Non-pigmented ciliary epithelial cell (primary cell): ENCODE measurements at regions not wholly inside any gene's neighbourhood (a gene's known extent, or its start where the extent isn't known, plus 50 kb on each side); places are given as distances from the start of the nearest gene placed in this dataset.

ENCODE experiments used
- DNase-seq: peaks from one replicate; pipeline ENCODE4 v3.0.0-alpha.2; 2010; ENCODE audit warnings: low read depth

DNA sequence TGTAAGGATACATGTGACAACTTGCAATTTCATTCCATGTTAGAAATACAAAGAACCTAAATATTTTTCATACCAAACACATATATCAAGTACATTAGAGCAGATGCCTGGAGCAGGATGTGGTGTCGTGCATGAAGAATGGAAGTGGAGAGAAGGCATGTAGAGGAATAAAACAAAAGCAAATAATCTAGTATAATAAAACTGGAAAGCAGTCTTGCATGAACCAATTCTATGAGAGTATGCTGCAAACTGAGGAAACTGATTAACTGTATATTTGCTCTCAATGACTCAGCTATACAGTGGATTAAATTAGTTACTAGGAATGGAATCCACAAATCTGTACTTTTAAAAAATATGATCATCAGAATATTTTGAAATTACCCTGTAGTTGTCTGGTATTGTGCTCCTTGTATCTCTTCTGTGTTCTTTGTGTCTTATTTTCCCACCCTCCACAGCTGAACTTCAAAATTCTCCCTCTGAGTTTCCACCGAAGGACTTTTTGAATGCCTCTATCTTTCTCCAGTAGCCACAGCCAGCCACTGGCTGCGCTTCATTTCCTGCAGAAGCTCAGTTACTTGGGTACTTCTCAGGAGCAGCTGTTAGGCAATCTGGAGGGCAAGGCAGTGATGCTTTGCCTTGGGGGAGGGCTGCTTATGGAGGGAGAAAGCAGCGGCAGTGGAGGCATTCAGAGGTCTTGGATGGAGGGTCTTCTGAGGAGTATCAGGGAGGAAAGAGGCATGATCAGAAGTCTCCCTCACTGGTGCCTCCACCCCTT lies 608.0 kb downstream of the BRINP1 start:
- DNase-seq = no peak

DNA sequence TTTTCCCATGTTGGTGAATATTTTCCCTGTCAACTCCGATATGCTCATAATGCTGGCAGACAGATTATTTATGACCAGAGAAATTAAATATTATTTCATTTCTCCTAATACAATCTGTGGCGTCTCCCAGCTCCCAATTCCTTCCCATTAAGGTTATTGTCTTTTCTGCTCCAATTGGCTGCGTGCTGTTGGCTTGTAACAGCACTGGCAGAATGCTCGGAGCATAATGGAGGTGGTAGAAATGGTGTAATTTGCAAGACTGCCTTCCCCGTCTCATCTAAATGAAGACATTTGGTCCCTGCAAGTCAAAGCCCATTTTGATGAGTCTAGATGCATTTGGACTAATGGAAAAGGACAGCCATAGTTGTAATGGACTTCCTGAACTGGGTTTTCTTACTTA lies 601.7 kb downstream of the BRINP1 start:
- no peak for DNase-seq

DNA sequence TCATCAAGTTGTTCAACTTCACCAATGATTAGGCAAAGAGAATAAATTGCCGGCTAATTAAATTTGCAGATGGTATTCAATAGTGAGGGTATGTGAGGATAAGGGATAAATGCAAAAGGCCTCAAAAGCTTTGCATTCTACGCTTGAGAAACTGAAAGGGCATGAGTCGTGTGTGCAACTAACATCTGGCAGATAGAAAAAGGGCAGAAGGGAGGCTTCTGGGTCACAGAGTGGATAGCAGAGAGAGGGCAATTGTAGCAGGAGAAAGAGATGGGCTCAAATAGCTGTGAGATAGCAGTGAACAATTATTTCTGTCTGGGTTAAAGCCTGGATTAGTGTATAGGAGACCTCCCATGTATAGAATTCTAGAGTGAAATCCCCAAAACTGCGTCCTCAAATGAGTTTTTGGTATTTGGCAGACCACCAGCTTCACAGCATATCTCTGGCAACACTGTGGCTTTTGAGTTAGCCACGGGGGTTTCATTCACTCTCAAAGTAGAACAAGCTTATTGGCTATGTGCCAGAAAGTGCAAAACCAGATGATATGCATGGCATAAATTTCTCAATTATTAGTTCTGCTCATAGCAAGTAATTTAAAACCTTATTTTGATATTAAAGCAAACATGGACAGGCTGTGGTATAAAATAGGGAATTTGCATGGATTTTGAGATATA lies 586.3 kb downstream of the BRINP1 start:
- no peak for DNase-seq

- DNase-seq = no peak
These were observed 585.2 kb downstream of the BRINP1 start for GRCh38 chr9:118784033-118784432.

DNA sequence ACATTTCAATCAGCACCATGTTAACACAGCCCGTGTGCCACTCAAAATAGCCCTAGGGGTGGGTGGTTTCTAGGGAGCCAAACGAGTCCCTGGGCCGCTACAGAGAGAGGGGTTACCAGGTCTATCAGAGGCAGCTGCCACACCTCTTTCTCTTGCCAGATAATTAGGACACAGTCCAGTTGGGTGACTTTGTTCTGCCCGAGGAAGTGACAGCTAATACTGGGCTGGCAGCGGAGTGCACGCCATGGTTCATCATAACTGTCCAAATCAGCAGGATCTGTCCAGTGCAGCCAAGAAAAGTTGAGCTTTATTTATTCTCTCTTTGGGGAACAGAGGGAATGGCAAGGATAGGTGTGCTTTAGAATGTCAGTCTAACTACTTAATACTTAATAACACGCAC lies 583.8 kb downstream of the BRINP1 start:
- DNase-seq = no peak

GRCh38 chr9:118786877-118787276 lies 582.4 kb downstream of the BRINP1 start:
- DNase-seq = no peak

GRCh38 chr9:118809160-118809625 lies 560.0 kb downstream of the BRINP1 start:
- DNase-seq = no peak

DNA sequence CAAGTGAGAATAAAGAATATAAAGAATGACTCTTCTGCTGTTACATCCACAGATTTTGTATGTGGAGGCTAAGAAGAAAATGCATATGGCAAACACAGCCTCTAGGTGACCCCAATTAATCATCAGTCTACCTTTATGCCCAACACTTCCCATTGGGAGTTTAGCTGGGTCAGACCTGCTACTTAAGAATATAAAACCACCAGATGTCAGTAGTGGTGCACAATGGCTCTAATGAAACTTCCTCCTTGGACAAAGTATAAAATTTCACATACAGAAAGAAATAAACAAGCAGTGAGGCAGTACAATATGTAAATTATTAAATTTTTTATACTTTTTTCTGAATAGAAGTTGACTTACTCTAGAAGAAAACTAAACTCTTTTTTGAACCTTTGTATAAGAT lies 539.9 kb downstream of the BRINP1 start:
- DNase-seq = peak; percentile 2

GRCh38 chr9:118832371-118832770 lies 536.9 kb downstream of the BRINP1 start:
- no peak for DNase-seq

DNA sequence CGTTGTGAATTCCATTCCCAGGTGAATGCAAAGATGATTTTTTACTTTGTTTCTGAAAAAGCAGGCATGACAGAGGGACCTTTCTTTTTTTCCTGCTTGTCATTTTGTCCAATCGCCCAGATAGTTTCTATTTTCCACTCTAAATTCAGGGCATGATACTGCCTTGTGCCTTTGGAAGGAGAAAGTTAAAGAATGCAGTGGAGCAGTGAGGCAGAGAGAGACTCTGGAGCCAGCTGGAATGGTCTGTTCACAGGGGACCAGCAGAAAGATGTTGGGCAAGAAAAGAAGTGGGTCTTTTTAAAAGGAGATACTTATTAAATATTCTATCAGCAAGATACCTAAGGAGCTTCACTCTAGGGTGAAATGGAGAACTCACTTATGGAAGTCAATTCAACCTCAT lies 532.3 kb downstream of the BRINP1 start:
- no peak for DNase-seq

- DNase-seq = no peak
These were observed 497.7 kb downstream of the BRINP1 start for GRCh38 chr9:118871531-118871930.

DNA sequence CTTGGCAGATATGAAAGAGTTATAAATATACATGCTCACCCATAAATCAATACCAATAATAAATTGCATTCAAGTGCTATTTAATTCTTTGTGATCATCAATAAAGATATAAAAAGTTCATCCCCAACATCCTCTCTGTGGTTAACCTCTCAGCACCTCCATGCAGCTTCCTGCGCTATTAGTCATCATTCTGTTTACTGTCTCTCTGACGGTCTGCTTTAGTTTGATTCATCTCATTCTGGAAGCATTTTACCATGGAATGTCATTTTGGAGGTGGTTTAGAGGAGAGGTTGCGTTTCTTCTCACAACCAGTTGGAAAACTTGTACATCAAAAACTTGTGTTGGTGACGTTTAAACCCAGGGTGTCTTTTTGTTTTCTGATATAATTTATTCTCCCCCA lies 486.6 kb downstream of the BRINP1 start:
- DNase-seq = peak; percentile 37

- no peak for DNase-seq
These were observed 485.8 kb downstream of the BRINP1 start for GRCh38 chr9:118883411-118883810.

DNA sequence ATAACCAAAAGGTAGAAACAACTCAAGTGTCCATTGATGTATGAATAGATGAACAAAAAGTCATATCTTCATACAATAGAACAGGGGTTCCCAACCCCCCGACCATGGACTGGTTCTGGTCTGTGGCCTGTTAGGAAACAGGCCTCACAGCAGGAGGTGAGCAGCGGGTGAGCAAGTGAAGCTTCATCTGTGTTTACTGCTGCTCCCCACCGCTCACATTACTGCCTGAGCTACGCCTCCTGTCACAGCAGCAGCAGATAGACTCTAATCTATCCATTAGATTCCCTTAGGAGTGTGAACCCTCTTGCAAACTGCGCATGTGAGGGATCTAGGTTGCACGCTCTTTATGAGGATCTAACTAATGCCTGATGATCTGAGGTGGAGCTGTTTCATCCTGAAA lies 478.0 kb downstream of the BRINP1 start:
- DNase-seq = no peak

DNA sequence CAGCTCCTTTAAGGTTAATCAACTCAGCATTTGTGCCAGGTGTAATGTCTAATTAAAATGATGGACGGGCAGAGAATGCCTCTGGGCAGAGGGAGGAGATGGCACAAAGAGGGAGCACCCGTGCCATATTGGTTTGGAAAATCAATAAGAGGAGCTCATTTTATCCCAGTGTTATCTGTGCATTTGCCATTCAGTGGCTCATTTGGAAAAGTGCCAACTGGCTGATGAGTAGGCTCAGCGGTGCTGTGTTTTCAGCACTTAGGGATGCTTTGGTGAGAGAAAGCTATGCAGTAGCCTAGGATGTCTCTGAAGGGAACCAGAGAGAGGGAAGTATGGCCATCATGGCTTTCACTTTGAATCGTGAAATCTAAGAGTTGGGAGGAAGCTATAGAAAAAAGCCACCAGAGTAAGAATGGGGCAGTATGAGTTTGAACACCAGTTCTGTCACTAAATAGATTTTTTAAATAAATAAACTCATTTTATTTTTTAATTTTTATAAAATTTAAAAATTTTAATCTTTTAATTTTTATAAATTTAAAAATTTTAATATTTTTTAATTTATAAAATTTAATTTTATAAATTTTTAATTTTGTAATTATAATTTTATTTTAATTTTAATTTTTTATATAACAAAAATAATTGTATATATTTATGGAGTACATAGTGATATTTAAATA lies 472.8 kb downstream of the BRINP1 start:
- DNase-seq = no peak

GRCh38 chr9:118918180-118918579 lies 451.1 kb downstream of the BRINP1 start:
- DNase-seq = no peak

DNA sequence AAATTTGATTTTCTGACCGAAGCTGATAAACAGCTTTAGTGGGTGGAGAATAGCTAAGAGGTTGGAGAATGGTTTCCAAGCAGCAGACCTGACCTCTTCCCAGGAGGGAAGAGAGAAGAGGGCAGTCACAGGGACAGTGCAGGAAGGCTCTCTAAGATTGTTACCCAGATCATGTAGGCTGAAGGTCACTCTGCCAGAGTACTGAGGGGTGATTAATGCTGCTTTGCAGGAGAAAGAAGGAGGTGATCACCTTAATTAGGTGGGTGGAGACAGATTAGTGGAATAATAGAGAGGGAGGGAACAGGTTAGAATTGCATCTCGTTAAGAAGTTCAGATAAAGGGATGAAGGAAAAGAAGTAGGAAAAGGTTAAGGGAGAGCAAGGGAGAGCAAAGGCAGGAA lies 440.5 kb downstream of the BRINP1 start:
- DNase-seq = no peak

DNA sequence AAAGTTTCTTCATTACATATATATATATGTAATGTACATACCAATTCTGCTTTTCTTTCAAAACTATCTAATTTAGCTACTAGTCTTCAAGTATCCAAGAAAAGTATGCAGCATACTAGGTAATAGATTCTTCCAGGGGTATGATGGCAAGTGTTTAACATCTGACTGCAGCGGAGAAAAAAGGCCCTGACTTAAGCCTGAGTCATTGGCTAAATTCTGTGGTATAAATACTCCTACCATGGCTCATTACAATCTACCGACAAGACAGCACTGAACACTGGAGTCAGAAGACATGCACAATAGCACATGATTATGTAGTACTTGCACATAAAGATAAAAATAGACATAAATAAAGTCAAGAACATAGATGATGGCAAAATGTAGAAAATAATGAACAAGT lies 439.9 kb downstream of the BRINP1 start:
- DNase-seq = peak; percentile 71

GRCh38 chr9:118931941-118932340 lies 437.3 kb downstream of the BRINP1 start:
- DNase-seq = no peak

DNA sequence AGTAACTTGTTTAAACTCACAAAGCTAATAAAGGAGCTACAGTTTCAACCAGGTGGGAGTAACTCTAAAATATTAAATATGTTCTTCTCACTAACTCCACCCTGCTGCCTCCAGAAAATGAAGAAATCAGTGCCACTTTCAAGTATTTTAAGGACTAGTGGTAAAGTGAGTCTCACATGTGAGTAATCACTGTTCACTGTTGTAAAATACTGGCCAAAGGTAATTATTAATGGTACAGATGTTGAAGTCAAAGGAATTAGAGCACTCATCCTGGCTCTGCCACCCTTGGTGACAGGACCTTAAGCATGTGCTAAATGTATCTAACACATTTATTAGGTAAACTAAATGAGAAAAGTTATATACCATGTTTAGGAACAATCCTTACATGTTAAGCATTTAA lies 430.7 kb downstream of the BRINP1 start:
- DNase-seq = no peak

DNA sequence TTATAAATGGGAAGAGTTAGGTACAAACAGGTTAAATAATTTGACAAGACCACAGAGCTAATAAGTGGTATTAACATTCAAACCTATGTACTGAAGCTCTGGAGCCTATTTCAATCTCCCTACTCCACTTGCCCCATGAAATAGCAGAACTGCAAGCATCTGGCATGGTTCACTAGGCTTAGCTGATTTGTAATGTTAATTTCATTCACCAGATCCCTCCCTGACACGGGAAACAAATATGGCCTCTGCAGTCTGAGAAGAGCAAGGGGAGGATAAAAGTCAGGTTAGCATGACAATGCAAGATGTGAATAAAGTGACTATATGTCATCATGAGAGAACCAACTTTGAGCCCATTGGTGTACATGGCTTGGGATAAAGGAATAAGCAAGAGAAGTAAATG lies 428.8 kb downstream of the BRINP1 start:
- DNase-seq = no peak

GRCh38 chr9:118946669-118947068 lies 422.6 kb downstream of the BRINP1 start:
- no peak for DNase-seq

- no peak for DNase-seq
These were observed 414.4 kb downstream of the BRINP1 start for GRCh38 chr9:118954857-118955256.
